Stimulated activated CD4-positive, alpha-beta T cell treated with anti-CD3 and anti-CD28 coated beads, Interleukin-2, amount 100 ng/mL, for 48 hours (primary cell): ENCODE measurements at regions not wholly inside any gene's neighbourhood (a gene's known extent, or its start where the extent isn't known, plus 50 kb on each side); places are given as distances from the start of the nearest gene placed in this dataset.

Experiments used
- DNase-seq, 2 donors: peaks; one replicate each; pipeline ENCODE4 v3.0.0-alpha.2; 2020

DNA sequence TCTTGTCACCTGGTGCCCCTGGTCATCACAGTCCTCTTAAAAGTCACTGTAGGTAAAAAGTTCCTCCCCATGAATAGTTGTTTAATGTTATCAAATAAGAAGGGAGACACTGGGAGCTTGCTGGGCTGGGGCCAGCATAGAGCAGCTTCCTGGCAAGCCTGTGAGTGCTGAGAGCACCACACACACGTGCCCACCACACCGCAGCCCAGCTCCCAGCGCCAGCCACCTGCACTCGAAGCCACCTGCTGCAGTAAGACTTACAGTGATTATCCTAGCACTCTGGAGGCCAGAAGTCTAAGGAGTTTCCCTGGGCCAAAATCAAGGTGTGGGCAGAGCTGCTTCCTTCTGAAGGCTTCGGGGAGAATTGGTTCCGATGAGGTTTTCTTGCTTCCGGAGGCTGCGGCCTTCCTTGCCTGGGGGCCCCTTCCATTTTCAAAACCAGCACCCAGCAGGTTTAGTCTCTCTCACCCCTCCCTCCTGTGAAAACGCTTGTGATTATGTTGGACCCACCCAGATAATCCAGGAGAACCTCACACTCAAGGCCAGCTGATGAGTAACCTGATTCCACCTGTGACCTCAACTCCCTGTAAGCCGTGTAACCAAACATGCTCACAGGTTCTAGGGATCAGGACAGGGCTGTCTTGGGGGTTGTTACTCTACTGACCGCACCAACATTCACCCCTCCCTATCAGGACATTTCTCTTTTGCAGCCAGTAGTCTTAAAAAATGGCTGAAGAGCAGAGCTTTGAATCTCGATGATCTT is 687.2 kb downstream of the TBC1D22A start:
- DNase-seq = no peak

DNA sequence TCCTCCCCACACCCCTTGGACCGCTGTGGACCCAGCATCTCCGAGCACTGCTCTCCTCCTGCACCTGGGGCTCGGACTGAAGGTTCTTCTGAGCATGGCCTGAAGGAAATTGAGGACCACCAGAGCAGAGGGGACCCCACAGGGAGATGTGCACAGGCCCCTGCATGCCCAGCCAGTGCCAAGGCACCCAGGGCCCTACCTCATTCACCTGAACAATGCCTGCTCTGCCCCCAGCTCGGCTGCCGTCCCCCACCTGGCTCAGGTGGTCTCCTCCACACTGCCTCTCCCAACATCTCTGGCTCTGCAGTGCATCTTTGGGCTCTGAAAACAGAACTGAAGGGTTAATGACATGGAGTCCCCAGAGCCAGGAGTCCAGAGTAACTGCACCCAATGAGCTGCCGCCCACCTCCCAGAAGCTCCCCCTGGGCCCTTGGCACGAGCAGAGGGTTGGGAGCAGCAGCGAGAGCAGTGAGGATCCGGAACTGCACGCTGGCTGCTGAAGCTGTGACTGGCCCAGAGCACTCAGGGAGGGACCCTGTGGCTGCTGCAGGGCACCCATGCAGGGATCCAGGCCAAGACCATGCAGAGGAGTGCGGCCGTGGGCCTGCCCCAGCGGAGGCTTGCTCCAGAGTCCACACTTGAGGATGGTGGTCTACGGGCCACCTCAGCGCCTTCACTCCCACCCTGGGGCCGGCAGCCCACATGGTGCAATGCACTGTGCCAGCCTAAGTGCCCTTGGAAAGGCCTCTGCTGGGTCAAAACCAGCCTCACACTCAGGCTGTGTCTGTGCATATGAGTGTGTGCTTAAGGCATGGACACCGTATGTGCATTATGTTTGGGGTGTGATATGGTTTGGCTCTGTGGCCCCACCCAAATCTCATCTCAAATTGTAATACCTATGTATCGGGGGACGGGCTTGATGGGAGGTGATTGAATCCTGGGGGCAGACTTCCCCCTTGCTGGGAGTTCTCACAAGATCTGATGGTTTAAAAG is 686.1 kb downstream of the TBC1D22A start:
- no peak for DNase-seq

DNA sequence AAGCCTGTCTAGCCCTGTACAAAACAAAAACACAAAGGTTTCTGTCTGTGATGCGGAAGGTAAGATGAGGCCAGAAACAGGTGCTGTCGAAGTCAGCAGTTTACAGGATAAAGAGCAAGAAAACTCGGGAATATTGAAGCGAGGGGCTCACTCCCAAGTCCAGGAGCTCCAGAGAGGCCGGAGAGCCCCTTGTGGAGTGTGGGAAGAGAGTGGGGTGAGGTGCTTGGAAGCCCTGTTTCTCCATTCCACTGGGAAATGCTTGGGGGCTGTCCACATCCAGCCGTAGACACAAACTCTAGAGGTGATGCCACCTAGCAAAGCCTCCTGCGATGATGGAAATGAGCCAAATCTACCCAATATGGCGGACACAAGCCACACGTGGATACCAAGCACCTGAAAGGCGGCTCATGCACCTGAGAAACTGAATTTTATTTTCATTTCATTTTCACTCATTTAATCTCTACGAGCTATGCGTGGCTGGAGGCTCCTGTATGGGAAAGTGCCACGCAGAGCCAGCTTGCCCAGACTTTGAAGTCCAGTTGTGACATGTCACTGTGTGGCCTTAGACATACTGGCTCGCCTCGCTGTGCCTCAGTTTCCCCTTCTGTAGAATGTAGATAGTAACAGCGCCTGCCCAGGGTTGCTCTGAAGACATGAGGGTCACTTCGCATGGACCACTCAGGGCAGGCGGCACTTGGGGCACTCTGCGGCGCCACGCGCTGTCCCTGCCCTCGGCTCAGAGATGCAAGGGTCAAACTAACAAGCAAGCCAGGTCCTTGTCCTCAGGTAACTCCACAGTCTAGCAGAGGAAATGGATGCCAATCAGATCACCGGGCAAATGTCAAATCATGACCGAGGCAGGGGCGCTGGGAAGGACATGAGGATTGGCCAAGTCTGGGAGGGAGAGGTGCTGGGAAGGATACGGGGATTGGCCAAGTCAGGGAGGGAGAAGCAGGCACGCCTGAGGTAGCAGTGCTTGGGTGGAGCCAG is 684.7 kb downstream of the TBC1D22A start:
- DNase-seq = no peak

DNA sequence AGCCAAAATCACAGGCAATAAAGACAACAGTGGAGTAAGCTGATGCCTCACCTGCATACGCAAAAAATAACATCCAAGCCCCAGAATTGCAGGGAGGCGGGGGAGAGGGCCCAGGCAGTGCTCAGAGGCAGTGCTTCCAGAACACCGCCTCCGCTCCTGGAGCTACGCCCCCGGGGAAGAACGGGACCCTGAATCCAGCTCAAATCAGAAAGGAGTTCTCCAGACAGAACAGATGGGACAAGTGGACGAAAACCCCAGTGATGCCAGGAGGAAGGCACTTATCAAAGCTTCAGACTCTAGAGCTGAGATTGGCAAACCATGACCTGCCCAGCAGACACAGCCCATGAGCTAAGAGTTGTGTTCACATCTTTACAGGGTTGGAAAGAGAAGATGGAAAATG is 683.9 kb downstream of the TBC1D22A start:
- DNase-seq = no peak

DNA sequence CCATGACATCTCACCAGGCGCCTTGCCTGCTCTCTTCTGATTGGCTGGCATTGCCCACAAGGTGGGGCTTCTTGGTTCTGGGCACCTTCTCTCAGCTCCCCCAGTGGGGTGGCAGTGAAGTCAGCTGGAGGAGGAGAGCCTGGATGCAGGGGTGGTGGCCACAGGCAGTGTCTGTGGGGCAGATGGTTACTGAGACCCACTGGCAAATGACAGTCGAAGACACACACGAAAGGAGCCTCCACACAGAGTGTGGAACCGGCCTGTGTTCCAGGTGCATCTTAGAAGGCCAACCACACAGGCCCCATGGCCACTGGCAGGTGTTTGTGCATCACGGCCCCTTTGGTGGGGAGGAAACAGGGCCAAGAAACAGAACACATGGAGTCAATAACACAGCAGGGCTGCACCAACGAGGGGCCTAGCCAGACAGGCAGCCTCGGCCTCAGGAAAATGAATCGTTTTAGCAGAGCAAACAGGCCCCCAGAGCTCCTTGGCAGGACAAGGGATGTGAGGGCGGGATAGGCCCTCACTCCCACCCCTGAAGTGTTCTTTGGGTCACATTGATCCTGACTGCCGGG is 683.4 kb downstream of the TBC1D22A start:
- no peak for DNase-seq

DNA sequence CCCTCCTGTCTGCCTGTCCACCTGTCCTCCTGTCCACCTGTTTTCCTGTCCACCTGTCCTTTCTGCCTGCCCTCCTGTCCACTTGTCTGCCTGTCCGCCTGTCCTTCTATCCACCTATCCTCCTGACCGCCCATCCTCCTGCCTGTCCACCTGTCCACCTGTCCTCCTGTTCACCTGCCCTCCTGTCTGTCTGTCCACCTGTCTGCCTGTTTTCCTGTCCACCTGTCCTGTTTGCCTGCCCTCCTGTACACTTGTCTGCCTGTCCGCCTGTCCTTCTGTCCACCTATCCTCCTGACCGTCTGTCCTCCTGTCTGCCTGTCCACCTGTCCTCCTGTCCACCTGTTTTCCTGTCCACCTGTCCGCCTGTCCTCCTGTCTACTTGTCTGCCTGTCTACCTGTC is 682.8 kb downstream of the TBC1D22A start:
- DNase-seq = no peak

DNA sequence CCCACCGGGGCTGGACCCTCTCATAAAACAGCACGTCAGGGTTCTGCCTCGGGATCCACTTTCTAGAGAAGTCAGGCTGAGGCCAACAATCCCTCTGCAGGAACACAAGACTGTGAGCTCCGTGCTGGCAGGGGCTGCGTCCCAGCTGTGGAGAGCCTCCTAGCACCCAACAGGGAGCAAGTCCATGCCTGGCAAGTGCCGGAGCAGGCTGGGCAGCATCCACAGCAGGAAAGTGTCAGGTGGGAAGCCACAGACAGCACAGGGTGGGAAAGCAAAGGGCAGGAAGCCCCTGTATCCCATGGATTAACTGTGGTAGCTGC is 682.3 kb downstream of the TBC1D22A start:
- no peak for DNase-seq

DNA sequence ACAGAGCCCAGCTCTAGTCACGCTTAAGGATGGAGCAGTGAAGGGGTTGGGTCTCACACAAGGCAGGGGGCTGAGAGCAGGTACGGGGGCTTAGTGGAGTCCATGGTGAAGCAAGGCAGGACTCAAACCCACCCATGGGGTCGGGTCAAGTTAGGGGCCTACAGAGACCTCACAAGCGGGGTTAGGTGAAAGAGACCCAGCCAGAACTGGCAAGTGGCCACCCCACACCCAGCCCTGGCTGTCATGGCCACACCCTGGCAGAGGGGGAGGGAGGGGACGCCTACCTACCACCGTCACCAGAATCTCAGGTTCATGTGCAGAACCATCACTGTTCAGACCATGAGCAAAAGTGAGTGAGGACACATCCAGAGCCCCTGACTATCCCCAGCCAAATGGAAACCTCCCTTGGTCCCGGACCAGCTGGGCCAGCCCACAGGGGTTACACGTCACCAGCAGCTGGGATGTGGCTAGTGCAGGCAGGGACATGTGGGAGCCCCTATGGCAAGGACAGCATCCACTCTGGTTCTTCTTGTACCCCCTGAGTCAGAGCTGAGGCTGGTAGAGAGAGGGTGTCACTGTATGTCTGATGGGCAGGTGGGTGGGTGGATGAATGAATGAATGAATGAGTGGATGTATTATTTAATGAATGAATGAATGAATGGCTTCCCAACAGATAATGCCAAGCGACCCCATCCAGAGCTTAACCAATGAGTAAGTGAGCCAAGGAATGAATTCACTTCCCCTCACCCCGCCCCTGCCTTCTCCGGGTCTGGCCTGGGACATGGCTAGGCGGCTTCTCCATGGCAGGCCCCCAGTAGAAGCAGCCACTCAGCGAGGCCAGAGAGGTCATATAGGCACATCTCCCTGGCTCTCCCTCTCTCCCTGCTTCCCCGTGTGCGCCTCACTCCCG is 681.6 kb downstream of the TBC1D22A start:
- no peak for DNase-seq

DNA sequence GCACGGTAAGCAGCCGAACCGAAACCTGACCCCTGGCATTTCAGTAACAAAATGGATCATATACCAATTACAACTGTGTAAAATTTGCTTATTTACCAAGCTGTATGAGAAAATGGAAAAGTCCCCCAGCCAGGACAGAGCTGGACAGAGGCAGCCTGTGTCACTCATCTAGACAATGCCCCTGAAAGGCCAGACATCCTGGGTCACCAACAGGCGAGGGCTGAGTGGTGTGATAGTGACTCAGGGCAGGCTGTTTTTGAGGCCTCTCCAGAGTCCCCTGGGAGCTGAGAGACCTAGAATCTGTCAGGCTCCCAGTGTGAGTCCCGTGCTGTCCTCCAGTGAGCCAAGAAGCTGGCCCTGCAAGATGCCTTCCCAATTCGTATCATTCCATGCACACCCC is 680.4 kb downstream of the TBC1D22A start:
- no peak for DNase-seq

DNA sequence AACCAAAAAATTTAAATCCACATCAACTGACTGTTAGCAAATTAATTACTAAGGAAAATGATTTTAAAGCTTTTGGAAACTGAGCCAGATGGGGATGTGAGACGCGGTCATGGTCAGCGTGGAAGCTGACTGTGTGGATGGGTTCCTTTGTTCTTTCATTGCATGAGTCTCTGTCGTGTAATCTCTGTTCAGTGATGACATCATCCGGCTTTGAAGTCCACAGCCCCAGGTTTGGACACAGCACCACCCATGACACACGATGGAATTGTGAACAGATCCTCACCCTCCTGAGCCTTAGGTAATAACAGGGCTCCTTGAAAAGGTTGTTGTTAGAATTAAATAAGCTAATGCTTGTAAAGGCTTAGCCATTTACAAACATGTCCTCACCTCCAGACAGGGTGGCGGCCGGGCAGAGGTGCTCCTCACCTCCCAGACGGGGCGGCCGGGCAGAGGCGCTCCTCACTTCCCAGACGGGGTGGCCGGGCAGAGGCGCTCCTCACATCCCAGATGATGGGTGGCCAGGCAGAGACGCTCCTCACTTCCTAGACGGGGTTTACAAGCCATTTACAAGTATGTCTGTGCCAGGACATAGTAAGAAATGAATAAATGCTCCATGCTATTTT is 677.3 kb downstream of the TBC1D22A start:
- no peak for DNase-seq

DNA sequence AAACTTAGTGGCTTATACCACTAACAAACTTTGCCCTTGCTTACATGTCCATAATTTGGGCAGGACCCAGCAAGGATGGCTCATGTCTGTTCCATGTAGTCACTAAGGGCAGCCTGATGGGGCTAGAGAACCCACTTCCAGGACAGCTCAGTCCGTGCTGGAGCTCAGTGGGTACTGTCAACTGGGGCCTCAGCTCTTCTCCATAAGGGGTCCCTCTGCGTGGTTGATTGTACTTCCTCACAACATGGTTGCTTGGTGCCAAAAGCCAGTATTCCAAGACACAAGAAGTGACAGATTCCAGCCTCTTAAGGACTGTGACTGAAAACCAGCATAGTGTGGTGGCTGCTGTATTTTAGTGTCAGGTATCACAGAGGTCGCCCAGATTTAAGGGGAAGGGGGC is 675.2 kb downstream of the TBC1D22A start:
- no peak for DNase-seq

DNA sequence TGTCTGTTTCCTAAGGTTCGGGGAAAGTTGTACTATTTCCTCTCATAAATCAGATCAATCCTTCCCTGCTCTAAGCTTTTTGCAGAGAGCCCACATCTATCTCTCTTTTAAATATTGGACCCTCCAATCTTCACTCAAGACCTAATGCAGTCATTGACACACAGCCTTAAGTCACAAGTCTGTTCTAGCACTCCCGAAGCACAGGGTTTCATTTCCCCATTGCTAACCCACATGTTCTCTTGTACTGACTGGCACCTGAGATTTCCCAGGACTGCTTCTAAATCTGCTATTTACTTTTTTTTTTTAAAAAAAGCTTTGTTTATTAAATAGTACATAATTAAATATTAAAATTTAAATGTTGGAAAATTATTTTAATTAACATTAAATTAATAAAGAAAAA is 674.7 kb downstream of the TBC1D22A start:
- no peak for DNase-seq

DNA sequence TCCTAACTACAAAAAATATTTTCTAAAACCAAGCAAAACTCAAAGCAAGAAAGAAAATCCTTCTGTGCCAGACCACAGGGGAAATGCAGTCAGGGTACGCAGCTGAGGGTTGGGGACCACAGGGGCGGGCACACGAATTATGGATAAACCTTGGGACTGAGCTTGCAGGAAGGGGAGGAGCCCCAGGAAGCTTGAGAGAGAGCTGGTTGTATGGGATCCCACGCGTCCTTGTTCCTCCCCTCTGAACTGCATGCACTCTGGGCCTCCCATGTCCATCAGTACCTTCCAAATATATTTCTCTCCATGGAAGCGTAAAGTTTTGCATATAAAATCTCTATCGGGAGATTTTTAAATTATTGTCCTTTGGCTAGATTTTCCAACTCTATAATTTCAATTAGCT is 673.4 kb downstream of the TBC1D22A start:
- no peak for DNase-seq

DNA sequence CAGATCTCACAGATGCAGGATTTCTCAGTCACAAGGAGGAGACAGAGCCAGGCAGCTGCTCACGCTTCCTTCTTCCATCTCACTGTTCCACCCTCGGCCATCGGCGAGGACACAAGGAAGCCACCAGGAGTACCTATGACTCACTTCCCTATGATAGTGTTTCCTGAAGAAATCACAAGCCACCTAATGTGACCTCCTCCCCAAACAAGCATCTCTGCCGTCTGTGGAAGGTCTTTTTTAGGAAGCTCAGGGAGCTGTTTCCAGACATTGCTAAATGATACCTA is 672.7 kb downstream of the TBC1D22A start:
- DNase-seq = no peak

DNA sequence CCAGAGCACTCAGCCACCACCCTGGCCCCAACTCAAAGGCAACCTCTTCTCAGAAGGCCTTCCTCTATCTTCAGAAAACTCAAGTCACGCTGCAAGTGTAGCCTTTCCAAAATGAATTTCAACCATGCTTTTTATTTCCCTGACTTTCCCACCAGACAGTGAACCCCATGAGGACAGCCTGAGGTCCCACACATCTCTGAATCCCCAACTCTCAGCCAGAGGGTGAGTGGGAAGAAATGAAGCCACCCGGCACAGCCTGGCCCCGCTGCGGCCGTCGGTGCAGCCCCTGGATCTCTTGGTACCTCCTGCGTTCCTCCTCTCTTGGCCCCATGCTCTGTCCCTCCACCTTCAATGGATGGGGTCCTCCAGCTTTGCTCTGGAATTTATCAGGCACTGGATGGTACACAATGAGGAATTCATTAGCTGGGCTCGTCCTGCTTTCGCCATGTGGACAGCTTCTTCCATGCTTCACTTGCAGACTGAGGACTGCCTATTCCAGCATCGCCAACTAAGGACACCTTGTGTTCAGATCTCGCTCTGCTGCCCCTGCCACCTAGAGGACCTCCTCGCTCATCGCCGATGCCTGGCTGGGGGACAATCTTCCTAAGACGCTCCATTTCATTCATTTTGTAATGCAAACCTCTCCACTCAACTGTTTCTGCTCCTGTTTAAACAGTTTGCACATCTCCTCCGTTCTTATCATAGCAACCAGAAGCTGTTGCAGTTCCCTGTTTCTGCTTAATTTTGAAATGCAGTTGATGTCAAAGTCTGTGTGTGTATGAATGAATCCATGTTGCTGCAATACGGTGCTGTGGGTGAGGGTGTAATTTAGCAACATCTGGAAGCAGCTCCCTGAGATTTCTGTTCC is 672.1 kb downstream of the TBC1D22A start:
- DNase-seq = no peak

DNA sequence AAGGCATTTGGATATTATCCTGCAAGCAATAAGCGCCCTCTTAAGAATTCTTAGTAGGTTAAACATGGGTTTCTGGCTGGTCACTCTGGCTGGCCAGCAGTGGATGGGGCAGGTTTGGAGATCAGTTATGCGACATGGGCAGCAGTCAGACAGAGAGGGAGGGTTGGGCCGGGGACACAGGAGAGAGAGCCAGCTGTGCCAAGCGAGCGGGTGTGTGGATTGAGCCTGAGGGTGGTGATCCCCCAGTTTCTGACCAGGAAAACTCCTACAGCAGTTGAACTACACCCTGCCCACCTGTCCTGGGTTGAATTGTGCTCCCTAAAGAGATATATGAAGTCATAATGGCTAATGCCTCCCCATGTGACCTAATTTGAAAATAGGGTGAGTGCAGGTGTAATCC is 671.2 kb downstream of the TBC1D22A start:
- no peak for DNase-seq

DNA sequence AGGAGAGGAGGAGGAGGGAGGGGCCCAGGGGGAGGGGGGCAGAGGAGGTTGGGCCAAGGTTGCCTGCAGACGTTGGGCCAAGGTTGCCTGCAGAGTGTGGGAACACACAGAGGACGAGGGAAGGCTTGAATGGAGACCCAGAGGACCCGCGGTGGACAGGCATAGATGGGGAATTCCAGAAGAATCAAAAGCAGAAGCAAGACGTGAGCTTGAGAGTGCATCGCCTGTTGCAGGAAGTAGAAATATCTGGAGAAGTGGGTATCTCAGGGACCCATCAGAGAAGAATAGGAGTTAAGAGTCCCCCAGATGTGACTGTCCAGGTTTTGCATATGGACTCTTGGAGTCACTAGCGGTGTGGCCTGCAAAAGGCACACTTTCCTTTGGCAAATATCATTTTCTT is 670.2 kb downstream of the TBC1D22A start:
- DNase-seq = no peak

DNA sequence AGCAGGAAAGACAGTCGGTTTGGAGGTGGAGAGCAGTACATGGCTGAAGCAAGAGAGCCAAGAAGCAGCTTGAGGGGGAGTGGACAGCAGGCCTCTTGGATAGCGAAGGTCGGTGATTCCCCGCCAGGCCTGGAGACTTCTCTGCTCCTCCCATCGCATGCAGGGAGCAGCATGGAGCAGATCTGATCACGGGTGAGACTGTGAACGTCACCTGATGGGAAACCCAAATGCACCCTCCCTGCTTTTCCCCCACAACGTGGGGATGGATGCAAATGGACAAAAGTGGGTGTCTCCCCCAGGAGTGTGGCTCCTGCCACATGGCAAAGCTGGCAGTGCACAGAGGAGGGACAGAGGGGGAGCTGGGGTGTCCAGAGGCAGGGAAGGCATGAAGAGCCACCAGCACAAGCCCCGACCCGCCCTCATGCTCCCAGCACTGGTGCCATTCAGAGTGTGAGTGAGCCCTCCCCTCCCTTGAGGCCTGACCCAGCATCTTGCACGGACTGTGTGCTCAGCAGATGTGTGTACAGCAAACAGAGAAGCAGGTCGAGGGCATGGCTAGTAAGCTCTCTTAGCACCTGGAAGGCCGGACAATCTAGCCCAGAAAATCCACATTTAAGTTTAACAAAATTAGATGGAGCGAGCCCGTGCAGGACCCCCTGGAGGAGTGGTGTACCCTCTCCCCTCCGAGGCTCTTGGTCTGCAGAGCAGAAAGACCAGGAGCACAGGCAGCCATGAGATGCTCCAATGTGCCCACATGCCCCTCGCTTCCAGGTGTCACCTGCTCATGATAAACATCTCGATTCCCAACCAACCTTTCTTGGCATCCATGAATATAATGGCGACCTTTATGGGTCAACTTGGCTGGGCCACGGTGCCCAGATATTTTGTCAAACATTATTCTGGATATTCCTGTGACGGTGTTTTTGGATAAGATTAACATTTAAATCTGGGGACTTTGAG is 661.7 kb downstream of the TBC1D22A start:
- DNase-seq = no peak

DNA sequence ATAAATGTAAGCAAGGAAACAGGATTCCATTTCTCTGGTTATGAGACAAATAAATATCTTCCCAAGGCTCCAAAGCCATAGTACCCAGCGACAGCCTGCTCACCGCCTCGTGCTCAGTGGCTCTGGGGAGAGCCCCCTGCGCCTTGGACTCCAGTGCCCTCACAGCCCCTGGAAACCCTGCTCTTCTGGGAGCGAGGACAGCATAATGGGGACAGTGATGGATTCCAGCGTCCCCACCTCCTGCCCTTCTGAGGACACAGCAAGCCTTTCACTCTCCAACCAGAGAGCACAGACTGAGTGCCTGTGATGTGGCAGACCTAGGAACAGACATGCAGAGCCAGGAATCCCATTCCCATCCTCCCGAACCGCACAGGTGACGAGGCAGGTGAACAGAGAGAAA is 660.8 kb downstream of the TBC1D22A start:
- DNase-seq = no peak
